Cardiac septum (tissue), 1 donor: ENCODE measurements at regions not wholly inside any gene's neighbourhood (a gene's known extent, or its start where the extent isn't known, plus 50 kb on each side); places are given as distances from the start of the nearest gene placed in this dataset.

Experiments
- DNase-seq: peaks from one replicate; pipeline ENCODE4 v3.0.0-alpha.2; 2020; ENCODE audit warnings: low spot score
- intact Hi-C: fragments of 100-400 bp; cut with DNase I; formaldehyde crosslinking; loops from one replicate; pipeline ENCODE4 v1.14.0; 2022
- donor health status: DM: no; HTN: no; CAD: no.

GRCh38 chr14:71692496-71692895, 239.7 kb upstream of the RGS6 start:
- intact Hi-C loops: no loop called here
- no peak for DNase-seq

- intact Hi-C loops: no loop called here
- DNase-seq: no peak
Observed at GRCh38 chr14:71693381-71693780, 238.8 kb upstream of the RGS6 start.

- intact Hi-C loops: no loop called here
- no peak for DNase-seq
Observed at GRCh38 chr14:71694591-71695530, 237.4 kb upstream of the RGS6 start.

- intact Hi-C loops: no loop called here
- no peak for DNase-seq
Observed at GRCh38 chr14:71695611-71696350, 236.4 kb upstream of the RGS6 start.

GRCh38 chr14:71698027-71698426, 234.2 kb upstream of the RGS6 start:
- intact Hi-C loops: no loop called here

GRCh38 chr14:71698673-71699072, 233.6 kb upstream of the RGS6 start:
- intact Hi-C loops: no loop called here
- no peak for DNase-seq

More at GRCh38 chr14:71698027-71698426, 234.2 kb upstream of the RGS6 start:
- no peak for DNase-seq

GRCh38 chr14:71701990-71702389, 230.2 kb upstream of the RGS6 start:
- no peak for DNase-seq
- intact Hi-C loops: no loop called here

- intact Hi-C loops: no loop called here
- DNase-seq: no peak
Observed at GRCh38 chr14:71702786-71703185, 229.4 kb upstream of the RGS6 start.

- intact Hi-C loops: no loop called here
- DNase-seq: no peak
Observed at GRCh38 chr14:71703477-71703876, 228.8 kb upstream of the RGS6 start.

- no peak for DNase-seq
- intact Hi-C loops: no loop called here
Observed at GRCh38 chr14:71704210-71704609, 228.0 kb upstream of the RGS6 start.

GRCh38 chr14:71705460-71705859, 226.8 kb upstream of the RGS6 start:
- intact Hi-C loops: no loop called here
- no peak for DNase-seq

GRCh38 chr14:71709076-71709475, 223.2 kb upstream of the RGS6 start:
- intact Hi-C loops: no loop called here
- DNase-seq: no peak

- intact Hi-C loops: no loop called here
Observed at GRCh38 chr14:71709987-71710386, 222.2 kb upstream of the RGS6 start.

GRCh38 chr14:71711125-71711524, 221.1 kb upstream of the RGS6 start:
- DNase-seq: no peak
- intact Hi-C loops: no loop called here

More at GRCh38 chr14:71709987-71710386, 222.2 kb upstream of the RGS6 start:
- DNase-seq: no peak

- intact Hi-C loops: no loop called here
- DNase-seq: no peak
Observed at GRCh38 chr14:71711619-71712018, 220.6 kb upstream of the RGS6 start.

- intact Hi-C loops: no loop called here
- no peak for DNase-seq
Observed at GRCh38 chr14:71712478-71712877, 219.8 kb upstream of the RGS6 start.

- no peak for DNase-seq
Observed at GRCh38 chr14:71713016-71713415, 219.2 kb upstream of the RGS6 start.

GRCh38 chr14:71713451-71713850, 218.8 kb upstream of the RGS6 start:
- DNase-seq: no peak
- intact Hi-C loops: no loop called here

More at GRCh38 chr14:71713016-71713415, 219.2 kb upstream of the RGS6 start:
- intact Hi-C loops: no loop called here

- no peak for DNase-seq
- intact Hi-C loops: no loop called here
Observed at GRCh38 chr14:71714225-71714624, 218.0 kb upstream of the RGS6 start.

GRCh38 chr14:71716041-71716772, 216.0 kb upstream of the RGS6 start:
- DNase-seq: no peak
- intact Hi-C loops: no loop called here
